H4 (cell line): ENCODE measurements at regions not wholly inside any gene's neighbourhood (a gene's known extent, or its start where the extent isn't known, plus 50 kb on each side); places are given as distances from the start of the nearest gene placed in this dataset.
"Not testable (repeated sequence)": the region's sequence is repeated elsewhere in the genome, so short reads cannot be mapped to it uniquely, and the experiment has no call there.

ENCODE experiments used
- DNase-seq: peaks from one replicate; pipeline ENCODE4 v3.0.0-alpha.2; 2015; ENCODE audit warnings: low spot score

DNA sequence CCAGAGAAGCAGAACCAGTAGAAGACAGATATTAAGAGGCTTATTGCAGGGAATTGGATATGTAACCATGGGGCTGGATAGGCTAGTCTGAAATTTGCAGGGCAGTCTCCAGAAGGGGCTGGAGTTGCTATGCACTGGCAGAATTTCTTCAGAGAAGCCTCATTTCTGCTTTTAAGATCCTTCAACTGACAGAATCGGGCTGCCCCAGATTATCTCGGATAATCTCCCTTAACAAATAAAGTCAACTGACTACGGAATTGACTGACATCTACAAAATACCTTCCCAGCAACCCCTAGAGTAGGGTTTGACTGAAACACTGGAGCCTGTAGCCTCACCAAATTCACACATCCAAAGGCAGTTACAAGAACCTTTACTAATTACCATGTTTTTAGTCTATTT, 136.4 kb downstream of the SOCS6 start:
- DNase-seq, result no peak

DNA sequence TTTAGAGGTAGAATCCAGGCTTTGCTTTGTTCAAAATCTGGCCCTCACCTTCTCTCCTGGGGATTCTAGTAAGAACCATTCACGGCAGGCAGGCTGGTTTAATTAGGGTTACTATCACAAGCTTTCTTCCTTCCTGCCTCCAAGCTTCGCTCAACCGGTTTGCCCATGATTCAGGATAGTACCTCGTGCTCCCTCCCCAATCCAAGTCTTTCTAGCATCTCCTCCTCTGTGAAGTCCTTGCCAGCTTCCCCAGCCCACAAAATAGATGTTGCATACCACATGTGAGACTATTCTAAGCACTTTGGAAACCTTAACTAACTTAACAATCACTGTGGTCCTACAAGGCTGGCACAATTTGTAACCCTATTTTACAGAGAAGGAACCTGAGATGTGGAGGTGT, 135.1 kb downstream of the SOCS6 start:
- no peak for DNase-seq

DNA sequence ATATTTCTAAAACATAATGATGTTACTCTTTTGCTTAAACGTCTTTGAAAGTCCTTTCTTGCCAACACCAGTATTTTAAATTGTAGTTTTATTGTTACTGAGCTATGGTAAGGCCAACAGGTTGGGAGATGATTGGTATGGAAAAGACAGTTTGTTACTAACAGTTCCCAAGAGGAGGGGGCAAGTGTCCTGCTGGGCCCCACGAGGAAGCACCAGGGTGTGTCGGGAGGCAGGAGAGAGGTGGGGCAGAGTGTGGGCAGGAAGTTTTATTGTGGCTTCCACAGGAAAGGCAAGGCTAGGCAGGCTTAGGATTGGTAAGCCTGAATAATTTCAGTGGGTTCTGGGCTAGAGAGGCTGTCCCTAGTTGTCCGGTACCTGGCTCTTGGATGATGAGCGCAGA, 134.3 kb downstream of the SOCS6 start:
- no peak for DNase-seq

DNA sequence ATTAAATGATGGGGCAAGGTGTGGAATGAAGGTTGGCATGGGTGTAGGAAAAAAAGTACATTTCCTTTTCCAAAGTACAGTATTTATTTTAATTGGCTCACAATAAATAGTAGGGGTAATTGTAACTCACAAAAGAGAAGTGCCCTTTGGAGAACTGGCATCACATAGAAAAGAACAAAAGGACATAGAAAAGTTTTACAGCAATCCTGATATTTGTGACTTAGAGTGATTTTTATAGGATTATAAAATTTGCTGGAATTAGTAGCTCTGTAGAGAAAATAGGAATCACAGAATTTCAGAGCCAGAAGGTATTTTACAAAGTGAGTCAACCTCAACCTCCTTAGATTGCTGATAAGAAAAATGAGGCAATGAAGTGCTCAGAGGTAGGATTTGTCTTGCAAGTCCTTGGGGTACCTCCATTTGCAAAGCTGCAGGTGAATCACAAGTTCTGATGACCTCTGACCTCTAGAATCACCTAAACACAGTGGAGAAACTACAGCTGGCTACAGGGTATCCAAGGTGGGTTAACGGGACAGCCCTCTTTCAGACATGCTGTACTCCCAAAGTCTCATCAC, 133.6 kb downstream of the SOCS6 start:
- DNase-seq, result no peak

DNA sequence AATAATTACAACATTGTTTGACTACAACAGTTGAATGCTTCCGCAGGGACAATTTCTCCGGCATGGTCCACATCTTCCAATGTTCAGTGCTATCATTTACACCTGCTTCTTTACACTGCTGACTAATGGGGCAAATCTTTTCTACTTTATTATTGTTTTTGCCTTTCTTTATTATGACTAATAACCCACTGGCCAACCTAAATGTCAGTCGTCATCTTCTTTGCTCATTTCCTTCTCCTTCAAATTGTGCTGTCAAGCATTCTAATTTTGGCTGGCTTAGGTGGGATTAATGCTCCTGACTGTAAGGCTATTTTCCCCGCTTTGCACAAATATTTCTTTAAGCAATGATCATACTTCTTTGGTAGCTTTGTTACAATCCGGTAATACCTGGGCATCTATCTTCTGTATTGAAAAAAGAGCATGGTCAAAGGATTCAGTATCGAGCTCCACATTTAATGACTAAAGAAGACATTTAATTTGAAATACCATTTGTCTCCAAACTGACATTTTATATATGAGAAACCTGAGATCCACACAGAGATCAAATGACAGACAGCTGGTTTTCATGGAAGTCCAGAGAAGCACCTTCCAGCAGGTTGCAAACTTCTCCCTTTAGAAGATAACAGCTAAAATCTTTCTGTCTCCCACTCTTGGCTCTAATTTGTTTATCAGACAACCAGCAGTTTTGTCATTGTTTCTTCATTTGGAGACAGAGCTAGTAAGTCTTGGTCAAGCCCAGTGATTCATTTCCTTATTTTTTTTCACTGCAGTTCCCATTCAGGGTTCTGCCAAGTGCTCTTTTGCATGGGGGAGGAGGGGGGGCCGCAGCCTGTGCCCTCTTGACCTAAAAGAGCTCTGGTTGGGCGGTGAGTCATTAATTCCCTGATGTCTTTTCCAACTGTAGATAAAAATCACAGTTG, 132.9 kb downstream of the SOCS6 start:
- DNase-seq, result peak; percentile 88

DNA sequence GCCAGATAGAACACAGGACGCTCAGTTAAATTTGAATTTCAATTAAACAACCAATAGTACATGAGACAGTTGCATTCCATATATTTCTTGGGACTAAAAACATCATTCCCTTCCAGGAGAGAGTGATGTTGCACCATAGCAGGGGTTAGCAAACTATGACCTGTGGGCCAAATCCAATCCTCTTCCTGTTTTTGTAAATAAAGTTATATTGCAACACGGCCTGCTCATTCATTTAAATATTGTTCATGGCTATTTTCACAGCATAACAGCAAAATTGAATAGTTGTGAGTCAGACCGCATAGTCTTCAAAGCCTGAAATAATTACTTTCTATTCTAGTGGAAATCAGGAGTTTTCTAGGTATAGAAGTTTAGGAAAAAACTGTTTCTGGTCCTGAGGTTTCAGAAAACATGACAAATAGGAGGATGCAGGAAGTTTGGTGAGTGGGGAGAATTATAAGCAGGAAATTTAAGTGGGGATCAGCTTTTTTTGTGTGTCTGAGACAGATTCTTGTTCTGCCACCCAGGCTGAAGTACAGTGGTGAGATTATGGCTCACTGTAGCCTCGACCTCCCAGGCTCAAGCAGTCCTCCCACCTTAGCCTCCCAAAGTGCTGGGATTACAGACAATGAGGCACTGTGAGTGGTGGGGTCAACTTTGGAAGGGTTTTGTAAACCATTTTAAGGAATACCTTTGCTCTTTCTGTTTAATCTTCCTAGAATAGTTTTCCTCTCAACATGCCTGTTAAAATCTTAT, 131.5 kb downstream of the SOCS6 start:
- DNase-seq, result peak; percentile 48

DNA sequence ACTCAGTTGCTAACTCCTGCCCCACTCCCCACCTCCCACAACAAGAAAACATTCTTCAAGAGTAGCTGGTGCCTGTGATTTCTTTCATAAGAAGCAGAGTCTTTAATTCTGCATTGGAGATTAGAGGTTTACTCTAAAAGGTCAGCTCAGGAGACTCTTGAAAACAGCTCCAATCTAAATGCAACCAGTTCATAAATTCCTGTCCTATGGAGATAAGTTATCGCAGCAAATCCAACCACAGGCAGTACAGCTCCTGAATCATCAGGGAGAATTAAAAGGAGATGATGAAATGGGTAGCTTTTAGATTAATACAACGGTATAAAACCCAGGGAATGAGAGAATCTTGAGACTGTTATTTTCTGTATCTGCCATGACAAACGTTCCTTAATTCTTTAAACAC, 130.7 kb downstream of the SOCS6 start:
- DNase-seq, result peak; percentile 45

DNA sequence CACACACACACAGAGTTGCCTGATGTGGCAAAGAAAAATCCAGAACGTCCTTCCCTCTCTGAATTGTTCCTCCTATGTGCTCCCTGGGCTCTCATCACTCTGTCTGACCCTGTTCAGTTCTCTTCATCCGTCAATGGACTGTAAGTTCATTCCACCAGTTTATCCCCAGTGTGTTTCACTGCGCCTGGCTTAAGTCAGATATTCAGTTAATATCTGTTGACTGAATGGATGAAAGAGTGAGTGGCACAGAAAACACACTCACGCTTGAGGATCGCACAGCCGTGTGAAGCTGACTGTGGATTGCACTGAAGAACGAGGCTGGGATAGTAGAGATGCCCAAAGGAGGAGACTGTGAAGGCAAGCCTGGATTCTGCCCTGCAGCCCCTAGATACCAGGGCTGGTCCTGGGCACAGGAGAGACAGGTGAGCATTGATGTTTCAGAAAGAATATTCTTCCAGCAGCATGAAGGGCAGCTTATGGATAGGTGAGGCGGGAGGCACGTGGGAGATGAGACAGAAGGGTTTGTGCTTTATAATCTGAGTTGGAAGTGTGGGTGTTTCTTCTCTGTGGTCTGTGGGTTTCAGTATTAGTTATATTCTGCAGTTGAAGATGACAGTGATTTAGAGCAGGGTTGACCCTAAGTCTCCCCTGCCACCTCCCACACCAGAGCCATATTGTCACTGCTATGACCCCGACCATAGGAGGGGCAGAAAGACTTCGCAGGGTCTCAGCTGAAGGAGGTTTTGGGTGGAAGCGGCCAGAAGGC, 129.9 kb downstream of the SOCS6 start:
- no peak for DNase-seq

DNA sequence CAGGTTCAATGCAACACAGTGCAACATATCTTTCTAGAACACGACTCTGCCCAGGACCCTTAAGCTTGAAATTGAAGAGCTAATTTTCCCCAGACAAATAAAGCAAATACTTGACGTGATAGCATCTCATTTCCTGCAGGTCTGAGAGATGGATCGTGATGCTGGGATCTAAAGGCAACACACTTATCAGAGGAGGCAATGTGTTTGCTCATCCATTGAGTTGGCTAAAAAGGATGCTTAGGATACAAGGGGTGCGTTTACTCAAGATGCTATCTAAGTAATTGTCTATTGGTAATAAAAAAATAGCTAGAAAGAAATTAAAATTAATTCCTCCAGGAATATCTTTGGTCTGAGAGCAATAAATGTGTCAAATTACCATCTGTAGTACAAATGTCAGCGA, 129.0 kb downstream of the SOCS6 start:
- no peak for DNase-seq

DNA sequence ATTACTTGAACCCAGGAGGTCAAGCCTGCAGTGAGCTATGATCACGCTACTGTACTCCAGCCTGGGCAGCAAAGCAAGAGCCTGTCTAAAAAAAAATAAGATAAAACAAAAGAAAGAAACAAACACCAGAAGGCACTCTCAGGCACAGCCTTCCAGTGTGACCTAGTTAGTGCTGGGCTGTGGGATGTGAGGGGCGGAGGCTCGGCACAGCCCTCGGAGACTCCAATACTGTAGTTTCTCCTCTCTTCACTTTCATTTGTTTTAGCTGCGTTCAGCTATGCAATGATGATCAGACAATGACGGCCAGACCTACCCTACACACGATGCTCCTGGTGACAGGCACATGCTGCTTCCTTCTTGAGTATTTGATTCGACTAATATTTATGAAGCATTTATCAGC, 127.7 kb downstream of the SOCS6 start:
- no peak for DNase-seq

DNA sequence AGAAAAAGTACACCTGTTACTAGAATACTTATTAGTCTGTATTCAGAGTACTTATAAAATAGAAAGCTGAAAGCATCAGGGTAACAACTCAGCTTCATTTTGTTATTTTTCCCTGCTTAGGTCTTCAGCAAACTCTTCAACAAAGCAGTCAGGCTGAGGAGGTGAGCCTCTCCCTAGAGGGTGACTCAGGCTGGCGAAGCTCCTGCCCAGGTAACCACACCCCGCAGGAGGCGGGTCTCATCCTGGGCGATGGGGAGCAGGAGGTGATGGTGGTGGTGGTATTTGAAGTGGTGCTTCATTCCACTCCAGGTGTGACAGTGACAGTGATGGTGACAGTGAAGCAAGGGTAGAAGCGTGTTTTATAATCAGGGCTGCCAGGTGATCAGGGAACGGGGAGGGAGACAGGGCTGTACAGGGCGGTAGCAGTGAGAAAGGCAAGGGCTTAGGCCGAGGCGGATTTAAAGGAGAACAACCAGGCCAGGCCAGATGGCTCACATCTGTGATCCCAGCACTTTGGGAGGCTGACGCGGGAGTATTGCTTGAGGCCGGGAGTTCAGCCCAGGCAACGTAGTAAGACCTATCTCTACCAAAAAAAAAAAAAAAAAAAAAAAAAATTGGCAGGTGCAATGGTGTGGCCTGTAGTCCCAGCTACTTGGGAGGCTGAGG, 127.1 kb downstream of the SOCS6 start:
- DNase-seq, result no peak

DNA sequence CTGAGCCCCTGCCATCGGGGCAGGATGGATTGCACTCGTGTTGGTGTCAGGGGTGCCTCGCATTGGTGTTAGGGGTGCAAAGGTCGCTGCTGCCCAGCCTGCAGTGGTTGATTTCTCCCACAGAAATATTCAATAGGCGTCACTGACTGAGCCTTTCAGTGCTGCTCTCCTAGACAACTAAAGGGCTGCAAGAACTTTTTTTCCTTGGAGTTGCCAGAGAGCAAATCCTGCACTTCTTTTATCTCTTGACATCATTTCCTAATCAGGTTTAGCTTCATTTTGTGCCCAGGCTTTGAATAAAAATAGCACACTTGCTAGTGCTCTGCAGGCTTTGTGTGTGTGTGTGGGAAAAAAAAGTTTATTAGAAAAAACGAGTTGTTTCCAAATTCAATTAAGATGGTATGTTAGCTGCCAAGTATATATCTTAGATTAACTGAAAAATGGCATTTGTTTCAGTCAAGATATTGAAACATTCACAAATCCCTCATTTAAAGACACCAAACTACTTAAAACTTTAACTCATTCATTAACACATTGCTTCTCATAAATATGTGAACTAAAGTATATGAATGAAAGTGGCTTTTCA, 125.6 kb downstream of the SOCS6 start:
- DNase-seq, result no peak

DNA sequence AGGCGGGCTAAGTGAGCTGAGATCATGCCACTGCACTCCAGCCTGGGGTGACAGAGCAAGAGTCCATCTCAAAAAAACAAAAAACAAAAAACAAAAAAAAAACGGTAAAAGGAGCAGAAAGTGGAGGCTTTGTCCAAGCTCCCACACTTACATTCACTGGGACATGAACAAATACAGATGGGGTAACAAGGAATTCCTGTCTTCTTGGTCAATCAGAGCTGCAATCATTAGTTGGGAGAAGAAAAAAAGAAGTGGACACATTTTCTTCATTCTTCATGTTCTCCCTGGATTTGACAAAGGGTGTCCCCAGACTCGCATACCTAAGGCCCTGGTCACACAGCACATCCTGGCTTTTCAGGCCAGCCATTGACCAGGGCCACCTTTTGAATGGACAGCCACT, 124.6 kb downstream of the SOCS6 start:
- DNase-seq, result no peak

DNA sequence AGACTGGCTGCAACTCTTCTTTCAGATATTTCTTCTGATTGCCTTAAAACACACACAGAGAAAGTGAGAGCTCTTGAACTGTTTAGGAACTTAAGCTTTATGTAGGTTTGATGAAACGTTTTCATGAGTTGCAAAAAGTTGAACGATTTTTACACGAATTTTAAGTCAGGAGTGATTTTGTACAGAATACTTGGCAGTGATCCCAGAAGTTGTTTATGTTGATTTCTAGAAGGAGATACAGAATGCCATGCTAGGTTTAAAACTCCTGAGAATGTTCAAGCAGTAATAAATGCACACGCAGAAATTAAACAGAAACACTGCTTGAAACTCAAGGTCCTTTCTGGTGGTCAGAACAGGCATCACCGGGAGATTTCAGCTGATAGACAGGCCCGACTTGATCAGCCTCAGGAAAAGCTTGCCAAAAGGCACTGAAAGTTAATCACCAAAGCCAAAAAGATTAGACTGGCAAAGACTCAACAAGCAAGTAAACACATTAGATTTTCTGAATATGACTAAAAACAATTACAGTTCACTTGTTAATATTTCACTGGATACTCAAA, 123.1 kb downstream of the SOCS6 start:
- peak; percentile 47 for DNase-seq

DNA sequence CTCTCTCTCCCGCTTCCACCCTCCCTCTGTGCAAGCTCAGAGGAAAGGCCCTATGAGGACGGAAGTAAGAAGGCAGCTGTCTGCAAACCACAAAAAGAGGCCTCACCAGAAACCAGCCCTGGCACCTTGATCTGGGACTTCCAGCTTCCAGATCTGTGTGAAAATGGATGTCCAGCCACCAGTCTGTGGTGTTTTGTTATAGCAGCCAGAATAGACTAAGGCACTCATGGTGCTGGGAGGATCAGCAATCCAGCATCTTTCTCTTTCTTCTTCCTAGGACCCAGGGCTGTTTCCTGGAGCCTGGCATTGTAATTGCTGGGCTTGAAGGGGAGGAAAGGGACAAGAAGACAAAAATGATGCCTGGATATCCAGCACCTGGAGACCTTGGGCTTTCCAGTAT, 122.5 kb downstream of the SOCS6 start:
- DNase-seq, result no peak

DNA sequence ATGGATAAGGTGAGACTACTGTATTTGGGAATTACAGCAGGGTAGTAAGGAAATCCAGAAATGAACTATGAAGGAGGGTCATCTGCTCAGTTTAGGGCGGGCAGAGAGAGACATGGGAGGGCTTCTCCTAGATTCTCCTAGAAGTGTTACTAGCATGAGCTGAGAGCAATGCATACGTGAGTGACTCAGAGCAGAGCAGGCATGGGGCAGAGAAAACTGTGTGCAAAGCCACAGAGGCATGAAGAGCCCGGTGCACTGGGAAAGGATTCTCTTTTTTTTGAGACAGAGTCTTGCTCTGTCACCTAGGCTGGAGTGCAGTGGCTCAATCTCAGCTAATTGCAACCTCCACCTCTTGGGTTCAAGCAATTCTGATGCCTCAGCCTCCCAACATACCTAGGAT, 116.2 kb downstream of the SOCS6 start:
- DNase-seq, result no peak

DNA sequence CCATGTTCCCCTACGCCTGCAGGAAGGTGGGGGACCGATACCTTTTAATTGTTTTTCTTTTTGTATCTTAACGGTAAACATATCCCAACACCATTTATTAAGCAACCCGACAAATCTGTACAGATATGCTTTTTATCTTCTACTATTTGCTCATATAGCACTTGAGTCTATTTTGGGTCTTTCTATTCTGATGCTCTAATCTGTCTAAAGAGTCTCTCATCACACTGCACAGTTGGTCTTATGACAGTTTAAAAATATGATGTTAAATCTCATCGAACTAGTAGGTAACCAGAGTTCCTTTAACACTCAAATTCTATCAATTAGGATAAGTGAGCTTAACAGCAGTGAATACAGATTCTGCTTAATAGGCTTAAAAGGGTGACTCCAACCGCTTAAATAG, 111.6 kb downstream of the SOCS6 start:
- DNase-seq, result no peak

DNA sequence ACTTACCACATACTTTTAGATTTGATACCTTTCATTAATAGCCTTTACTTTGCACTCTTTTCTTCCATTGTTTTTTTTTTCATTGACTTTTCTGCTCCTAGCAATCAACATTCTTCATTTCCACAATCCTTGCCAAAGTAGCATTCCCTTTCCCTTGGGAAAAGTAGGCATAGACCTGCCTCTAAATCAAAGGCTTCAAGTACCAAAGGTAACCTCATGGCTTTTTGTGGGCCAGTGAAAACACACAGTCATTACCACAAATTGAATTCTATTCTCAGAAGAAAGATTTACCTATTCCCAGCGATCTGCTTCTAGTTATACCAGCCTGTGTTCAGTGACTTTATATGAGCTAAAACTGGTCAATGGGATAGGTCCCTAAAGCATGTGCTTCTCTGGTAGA, 109.2 kb downstream of the SOCS6 start:
- DNase-seq, result no peak

DNA sequence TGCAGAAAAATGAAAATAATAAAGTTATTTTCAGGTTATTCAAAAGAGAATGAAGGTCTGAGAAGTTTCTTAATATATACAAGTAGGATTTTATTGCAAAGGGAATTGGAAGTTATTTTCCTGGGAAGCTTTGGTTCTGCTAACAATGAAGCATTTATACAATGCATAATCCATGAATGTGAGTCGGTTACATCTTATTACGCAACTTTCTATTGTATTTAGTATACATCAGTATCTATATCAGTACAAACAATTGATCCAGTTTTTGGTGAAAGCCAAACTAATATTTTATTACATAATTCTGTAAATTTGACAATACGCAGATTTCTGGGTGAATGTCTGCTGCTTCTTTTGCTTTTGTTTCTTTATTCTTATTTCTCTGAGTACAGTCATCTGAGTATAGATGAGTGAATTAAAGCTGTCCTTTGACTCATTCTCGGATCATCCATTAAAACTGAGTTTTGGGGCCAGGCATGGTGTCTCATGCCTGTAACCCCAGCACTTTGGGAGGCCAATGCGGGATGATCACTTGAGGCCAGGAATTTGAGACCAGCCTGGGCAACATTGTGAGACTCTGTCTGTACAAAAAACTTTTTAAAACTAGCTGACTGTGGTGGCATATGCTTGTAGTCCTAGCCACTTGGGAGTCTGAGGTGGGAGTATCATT, 108.5 kb downstream of the SOCS6 start:
- DNase-seq, result no peak

DNA sequence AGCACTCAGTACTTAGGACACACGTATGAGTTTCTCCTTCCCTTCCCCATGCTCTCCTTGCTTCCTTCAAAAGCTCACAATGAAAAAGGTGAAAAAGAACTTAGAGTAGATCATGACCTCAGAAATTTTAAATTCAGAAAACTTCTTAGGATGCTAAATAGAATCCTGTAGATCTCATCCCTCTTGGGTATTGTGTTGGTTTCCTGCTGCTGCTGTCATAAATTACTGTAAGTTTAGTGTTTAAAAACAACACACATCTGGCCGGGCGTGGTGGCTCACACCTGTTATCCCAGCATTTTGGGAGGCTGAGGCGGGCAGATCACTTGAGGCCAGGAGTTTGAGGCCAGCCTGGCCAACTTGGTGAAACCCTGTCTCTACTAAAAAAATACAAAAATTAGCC, 106.9 kb downstream of the SOCS6 start:
- DNase-seq, result not testable (repeated sequence)
